Breast epithelium (tissue), 4 donors: ENCODE measurements at regions not wholly inside any gene's neighbourhood (a gene's known extent, or its start where the extent isn't known, plus 50 kb on each side); places are given as distances from the start of the nearest gene placed in this dataset.

Experiments used
- DNase-seq, 2 donors: peaks; one replicate each; pipeline ENCODE4 v3.0.0-alpha.2; 2019; ENCODE audit warnings: low spot score in 2 of 2
- H3K27ac ChIP-seq, 2 donors: fragments of 200-600 bp; sonication (generic) in 1 of 2; one replicate each; pipeline ENCODE4 v1.5.1; 2016 to 2019; ENCODE audit warnings: mild to moderate bottlenecking in 1 of 2
- H3K27me3 ChIP-seq, 2 donors: fragments of 200-600 bp; sonication (generic) in 1 of 2; one replicate each; pipeline versions ENCODE4 v1.5.1 to v1.6.0; 2017 to 2019; ENCODE audit warnings: control low read depth in 1 of 2, mild to moderate bottlenecking in 1 of 2
- H3K36me3 ChIP-seq: fragments of 200-600 bp; one replicate; pipeline ENCODE4 v1.5.1; 2019
- H3K4me1 ChIP-seq, 2 donors: fragments of 200-600 bp; sonication (generic); one replicate each; pipeline ENCODE4 v1.5.1; 2016 to 2019; ENCODE audit warnings: control low read depth in 1 of 2
- H3K4me3 ChIP-seq, 3 donors: fragments of 200-600 bp; sonication (generic); 1 replicate in 2 of 3; 2 replicates in 1 of 3; pipeline ENCODE4 v1.5.1; 2016 to 2019; ENCODE audit warnings: mild to moderate bottlenecking in 3 of 3, moderate library complexity in 2 of 3
- H3K9me3 ChIP-seq, 2 donors: fragments of 200-600 bp; sonication (generic) in 1 of 2; one replicate each; pipeline ENCODE4 v1.5.1; 2016 to 2019; ENCODE audit warnings: control low read depth in 1 of 2
- POLR2A ChIP-seq: fragments of 450-650 bp; IDR thresholded peaks from one replicate; pipeline ENCODE4 v1.6.1; 2016; ENCODE audit warnings: antibody characterized with exemption, mild to moderate bottlenecking, moderate library complexity
- POLR2AphosphoS5 ChIP-seq, 3 donors: sonication (generic); formaldehyde crosslinking; IDR thresholded peaks; one replicate each; pipeline ENCODE4 v1.6.1; 2017; ENCODE audit warnings: antibody characterized with exemption in 3 of 3
- intact Hi-C: fragments of 100-400 bp; cut with DNase I; formaldehyde crosslinking; loops from one replicate; pipeline ENCODE4 v1.15.1; 2023; ENCODE audit warnings: low total_unique reads
- TF ChIP-seq, protein P1 (sequence below), 3 donors: fragments of 450-650 bp; IDR thresholded peaks; one replicate each; pipeline ENCODE4 v1.5.1; 2016 to 2017; ENCODE audit warnings: antibody characterized with exemption in 3 of 3, mild to moderate bottlenecking in 3 of 3, moderate library complexity in 3 of 3

DNA sequence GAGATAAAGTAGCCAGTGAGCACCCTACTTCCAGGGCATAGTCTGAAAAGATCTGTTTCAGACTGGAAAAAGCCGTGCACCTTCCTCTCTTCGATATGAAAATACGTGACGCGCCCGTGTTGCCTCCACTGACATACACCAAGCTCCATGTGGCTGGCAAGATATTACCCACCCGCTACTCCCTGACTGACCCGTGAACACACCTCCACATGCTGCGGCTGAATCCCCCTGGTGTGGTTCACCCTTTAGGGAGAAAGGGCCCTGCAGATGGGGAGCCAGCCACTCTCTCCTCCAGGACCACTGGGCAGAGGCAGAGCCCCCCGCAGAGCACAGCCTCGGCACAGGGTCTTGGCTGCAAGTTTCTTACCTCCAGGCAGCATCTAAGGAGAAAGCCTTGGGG lies 245.0 kb downstream of the BRD1 start:
- H3K27ac ChIP-seq, result no peak overlapping the region
- no peaks in the 10 kb centered on the region for H3K4me1 ChIP-seq
- no peak for TF ChIP-seq POLR2A
- TF ChIP-seq, protein P1, sequence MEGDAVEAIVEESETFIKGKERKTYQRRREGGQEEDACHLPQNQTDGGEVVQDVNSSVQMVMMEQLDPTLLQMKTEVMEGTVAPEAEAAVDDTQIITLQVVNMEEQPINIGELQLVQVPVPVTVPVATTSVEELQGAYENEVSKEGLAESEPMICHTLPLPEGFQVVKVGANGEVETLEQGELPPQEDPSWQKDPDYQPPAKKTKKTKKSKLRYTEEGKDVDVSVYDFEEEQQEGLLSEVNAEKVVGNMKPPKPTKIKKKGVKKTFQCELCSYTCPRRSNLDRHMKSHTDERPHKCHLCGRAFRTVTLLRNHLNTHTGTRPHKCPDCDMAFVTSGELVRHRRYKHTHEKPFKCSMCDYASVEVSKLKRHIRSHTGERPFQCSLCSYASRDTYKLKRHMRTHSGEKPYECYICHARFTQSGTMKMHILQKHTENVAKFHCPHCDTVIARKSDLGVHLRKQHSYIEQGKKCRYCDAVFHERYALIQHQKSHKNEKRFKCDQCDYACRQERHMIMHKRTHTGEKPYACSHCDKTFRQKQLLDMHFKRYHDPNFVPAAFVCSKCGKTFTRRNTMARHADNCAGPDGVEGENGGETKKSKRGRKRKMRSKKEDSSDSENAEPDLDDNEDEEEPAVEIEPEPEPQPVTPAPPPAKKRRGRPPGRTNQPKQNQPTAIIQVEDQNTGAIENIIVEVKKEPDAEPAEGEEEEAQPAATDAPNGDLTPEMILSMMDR (IDR thresholded peaks at IDR 0.05), result no peak
- no peak for TF ChIP-seq POLR2AphosphoS5 (IDR thresholded peaks at IDR 0.05)
- no peaks in the 10 kb centered on the region for H3K36me3 ChIP-seq
- H3K27me3 ChIP-seq, result peaks cover 0 to 9% of the 10 kb centered on the region in 2 donors
- peaks cover 13 to 17% of the 10 kb centered on the region in 2 donors for H3K9me3 ChIP-seq
- intact Hi-C loops, result no loop called here
- no peak overlapping the region for H3K4me3 ChIP-seq
- DNase-seq, result no peak

GRCh38 chr22:49582181-49582580 lies 245.5 kb downstream of the BRD1 start:
- Histone ChIP-seq H3K36me3 (no peaks in the 10 kb centered on the region), H3K27me3 (peaks cover 0 to 13% of the 10 kb centered on the region in 2 donors), H3K9me3 (peaks cover 13 to 17% of the 10 kb centered on the region in 2 donors), H3K27ac (no peak overlapping the region), H3K4me3 (no peak overlapping the region), H3K4me1 (no peaks in the 10 kb centered on the region)
- TF ChIP-seq POLR2A, result no peak
- no peak for TF ChIP-seq POLR2AphosphoS5 (IDR thresholded peaks at IDR 0.05)
- TF ChIP-seq, protein P1 (IDR thresholded peaks at IDR 0.05), result no peak
- no peak for DNase-seq
- intact Hi-C loops, result no loop called here

GRCh38 chr22:49580024-49580423 lies 247.6 kb downstream of the BRD1 start:
- H3K4me1 ChIP-seq, result no peaks in the 10 kb centered on the region
- TF ChIP-seq, protein P1 (IDR thresholded peaks at IDR 0.05), result no peak
- TF ChIP-seq POLR2A (no peak), POLR2AphosphoS5 (IDR thresholded peaks at IDR 0.05) (no peak)
- no peak for DNase-seq
- H3K4me3 ChIP-seq, result no peak overlapping the region
- peaks cover 13 to 17% of the 10 kb centered on the region in 2 donors for H3K9me3 ChIP-seq
- H3K27ac ChIP-seq, result no peak overlapping the region
- peaks cover 0 to 22% of the 10 kb centered on the region in 2 donors for H3K27me3 ChIP-seq
- intact Hi-C loops, result no loop called here
- H3K36me3 ChIP-seq, result no peaks in the 10 kb centered on the region

DNA sequence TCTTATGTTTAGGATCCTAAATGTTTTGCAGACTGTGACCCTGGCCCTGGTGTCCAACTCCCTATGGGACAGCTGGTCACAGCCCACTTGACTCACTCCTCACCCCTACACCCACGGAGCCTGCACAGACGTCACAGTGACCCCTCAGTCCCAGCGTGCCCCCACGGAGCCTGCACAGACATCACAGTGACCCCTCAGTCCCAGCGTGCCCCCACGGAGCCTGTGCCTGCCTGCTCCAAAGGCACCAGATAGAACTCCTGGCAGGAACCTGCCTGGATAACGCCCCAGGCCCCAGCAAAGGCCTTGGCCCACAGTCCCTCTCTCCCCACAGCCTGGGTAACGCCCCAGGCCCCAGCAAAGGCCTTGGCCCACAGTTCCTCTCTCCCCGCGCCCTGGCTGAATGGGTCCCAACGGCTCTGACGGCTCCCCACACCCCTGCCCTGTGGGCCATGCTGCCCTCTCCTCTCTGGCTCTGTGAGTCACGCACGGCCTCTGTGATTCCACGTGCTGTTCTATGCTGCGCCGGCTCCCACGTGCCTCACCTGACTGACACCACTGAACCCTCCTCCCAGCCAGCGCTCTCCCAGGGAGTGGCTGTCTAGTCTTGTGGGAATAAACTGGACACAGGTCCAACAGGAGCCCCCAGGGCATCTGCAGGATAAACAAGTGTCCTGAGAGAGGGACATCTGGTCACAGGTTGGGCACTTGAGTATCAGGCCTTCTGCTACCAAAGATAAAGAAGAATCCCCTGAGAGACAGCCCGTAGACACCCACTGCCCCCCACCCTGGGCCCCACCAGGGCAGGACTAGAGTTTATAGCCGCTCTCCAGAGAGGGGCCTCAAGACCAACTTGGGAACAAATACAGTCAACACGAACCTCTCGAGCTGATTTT lies 250.3 kb downstream of the BRD1 start:
- peak in 1 of 2 donors; percentile 46 for DNase-seq
- Histone ChIP-seq H3K36me3 (no peaks in the 10 kb centered on the region), H3K27me3 (peaks cover 0 to 18% of the 10 kb centered on the region in 2 donors), H3K27ac (no peak overlapping the region), H3K4me3 (no peak overlapping the region), H3K4me1 (no peaks in the 10 kb centered on the region), H3K9me3 (peaks cover 13 to 17% of the 10 kb centered on the region in 2 donors)
- TF ChIP-seq POLR2AphosphoS5 (IDR thresholded peaks at IDR 0.05) (no peak), POLR2A (no peak)
- TF ChIP-seq, protein P1 (IDR thresholded peaks at IDR 0.05), result no peak
- intact Hi-C loops, result no loop called here
